ENCODE measurements at regions not wholly inside any gene's neighbourhood (a gene's known extent, or its start where the extent isn't known, plus 50 kb on each side); places are given as distances from the start of the nearest gene placed in this dataset.

DNA sequence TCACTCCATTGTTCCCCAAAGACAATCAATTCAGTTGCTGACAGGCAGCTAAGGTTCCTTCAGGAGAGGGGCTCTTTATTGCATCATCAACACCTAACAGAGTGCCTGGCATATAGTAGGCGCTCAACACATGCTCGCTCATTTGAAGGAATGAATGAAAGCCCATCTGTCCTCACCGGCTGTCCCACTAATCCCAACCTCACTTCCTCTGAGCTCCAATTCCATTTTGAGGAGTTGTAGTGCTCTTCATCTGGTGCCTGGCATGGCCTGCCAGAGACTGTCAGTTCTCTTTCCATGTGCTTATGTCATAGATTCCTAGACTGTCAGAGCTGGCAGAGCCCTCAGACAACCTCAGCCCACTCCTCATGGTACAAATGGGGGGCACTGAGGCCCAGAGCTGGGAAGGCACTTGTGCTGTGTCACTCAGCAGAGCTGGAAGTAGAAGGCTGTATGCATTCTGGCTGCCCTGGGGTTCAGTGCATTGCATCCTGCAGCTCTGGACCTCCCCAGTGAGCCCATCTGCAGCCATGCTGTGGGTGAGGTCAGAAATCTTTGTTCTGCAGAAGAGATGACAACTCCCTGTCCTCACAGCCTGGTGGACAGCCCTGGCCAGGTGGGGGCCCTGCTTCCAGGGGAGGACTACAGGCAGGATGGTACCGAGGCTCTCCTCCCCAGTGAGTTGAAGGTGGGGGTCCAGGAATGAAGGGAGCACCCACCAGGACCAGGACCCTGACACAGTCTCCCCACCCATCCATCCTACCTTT lies 134.9 kb upstream of the PJA1 start:
- DNase-seq: no peak

DNA sequence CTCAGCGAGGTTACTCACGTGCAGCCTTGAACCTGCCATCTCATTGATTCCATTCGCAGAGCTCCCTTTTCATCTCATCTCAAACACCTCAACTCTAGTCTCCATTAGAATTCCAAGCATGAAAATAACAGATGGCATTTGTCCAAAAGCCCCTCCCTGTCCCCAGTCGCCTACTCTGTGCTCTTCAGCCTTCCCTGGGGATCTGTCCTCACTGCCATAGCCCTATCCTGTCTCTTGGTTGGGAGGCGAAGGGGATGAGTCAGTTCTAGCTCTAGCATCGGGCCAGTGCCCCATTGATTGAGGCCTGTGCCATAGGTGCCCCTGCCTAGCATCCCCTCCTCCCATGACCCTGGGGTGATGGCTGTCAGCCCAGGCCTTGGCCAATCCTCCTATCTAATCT lies 134.0 kb upstream of the PJA1 start:
- no peak for DNase-seq

DNA sequence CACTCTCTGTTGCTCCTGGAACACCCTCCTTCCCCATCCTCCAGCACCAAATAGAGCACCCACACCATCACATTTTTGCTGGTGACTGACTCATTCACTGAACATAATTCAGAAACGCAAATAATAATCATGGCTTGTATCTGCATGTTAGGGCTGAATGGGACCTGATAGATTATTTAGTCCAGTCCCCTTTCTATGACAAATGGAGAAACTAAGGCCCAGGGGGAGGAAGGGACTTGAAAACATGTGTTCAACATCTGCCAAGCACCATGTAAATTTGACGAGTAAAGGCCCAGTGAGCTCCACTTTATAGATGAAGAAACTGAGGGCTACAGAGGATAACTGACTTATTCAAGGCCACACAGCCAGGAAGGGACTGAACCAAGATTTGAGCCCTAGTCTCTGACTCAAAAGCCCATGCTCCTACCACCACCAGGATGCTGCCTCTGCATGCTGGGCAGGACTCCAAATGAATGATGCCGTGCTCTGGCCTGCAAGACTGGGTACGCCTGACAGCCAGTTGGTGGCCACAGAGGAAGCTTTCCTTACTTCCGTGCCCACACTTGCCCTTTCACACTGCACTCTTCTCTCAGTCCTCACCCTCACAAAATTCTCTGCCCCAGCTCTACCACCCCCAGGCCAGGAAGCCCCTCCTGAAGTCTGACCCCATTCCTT lies 133.3 kb upstream of the PJA1 start:
- DNase-seq: no peak

DNA sequence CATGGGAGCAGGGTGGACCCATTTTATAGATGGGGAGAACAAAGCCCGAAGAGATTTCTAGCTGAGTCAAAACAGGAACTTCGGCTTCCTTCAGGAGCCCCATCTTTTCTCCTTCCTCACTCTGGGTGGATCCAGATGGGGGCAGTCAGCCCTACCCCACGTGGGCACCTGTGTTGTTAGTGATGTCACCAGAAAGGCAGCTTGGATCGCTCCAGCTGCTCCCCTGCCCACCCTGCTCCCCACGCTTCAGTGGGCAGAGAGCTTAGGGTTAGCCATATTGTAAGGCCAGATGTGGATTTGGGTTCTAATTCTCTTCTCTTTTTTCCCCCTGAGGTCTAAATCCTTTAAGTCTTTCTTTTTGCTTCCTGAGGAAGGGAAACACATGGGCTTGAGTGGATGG lies 132.3 kb upstream of the PJA1 start:
- no peak for DNase-seq

DNA sequence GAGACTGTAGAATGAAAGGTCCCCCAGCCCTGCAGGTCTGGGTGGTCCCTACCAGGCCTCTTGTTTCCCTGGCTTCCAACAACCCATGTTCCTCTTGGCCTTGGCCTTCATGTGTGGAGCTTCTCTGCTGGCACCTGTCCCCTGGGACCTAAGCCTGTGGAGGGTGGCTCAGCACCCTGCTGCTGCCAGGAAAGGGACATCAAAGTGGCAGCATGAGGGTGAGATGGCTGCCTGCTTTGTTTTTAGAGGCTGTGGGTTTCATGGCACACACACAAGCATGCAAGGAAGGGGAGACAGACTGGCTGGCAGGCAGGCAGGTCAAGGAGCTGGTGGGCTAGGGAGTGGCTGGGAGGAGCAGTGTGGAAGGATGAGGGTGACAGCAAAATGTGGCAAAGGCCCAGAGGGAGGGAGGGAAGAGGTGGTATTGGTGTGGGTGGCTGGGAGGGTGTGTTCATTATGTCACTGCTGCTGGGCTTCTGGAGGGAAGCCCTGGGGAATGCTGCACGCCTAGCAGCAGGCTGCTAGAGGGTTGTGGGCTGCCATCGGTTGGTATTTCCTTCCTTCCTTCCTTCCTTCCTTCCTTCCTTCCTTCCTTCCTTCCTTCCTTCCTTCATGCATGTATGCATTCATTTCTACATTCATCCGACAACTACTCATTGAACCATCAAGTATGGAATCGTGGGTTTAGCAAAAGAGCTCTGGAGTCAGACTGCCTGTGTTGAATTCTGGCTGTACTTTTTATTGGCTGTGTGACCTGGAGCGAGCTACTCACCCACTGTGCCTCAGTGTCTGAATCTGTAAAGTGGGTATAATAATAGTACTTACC lies 128.7 kb upstream of the PJA1 start:
- no peak for DNase-seq

DNA sequence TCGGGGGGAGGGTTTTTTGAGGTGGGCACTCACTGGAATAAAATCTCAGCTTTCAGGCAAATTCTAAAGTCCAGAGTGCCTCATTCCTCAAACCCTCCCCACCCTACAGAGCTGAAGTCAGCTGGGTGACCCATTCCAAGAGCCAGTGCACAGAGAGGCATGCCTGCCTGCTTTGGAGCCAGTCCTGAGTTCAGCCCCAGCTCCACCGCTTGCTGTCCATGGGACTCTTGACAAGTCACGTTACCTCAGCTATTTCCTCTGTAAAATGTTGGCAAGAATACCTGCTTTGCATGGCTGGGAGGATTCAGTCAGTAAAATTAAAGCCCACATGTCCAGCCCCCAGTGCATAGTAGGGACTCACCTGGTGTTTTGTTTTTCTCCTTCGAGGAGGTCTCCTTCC lies 125.9 kb upstream of the PJA1 start:
- no peak for DNase-seq

DNA sequence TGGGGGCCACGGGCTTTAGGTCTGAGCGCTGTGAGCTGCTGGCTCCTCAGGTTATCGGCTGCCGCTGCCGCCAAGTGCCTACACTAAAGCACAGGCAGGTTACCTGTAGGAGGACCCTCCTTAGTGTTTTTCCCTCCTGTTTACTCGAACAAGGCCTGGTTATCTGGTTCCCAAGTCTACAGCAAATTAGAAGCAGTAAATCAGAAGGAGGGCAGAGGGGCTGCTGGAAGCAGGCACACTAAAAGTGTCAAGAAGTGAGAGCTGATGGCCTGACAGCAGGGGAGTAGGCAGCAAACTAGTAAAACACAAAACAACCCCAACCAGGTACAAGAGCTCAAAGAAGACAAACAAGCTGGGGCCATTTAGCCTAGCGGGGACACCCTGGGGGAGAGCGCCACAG lies 125.0 kb upstream of the PJA1 start:
- no peak for DNase-seq

DNA sequence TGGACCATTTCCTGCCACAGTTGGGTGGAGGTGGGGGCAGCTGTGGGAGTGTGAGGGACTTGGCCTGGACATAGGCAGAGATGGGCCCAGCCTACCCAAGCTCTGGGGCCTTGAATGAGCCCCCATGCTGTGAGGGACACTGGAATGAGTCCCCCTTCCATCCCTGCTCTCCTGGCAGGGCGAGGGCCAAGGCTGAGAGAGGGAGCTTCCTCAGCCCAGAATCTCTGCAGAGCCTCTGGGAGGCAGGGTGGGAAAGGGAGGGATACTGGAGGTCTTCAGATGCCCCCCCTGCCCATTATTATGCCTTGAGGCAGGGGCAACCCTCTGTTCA lies 124.5 kb upstream of the PJA1 start:
- DNase-seq: no peak

DNA sequence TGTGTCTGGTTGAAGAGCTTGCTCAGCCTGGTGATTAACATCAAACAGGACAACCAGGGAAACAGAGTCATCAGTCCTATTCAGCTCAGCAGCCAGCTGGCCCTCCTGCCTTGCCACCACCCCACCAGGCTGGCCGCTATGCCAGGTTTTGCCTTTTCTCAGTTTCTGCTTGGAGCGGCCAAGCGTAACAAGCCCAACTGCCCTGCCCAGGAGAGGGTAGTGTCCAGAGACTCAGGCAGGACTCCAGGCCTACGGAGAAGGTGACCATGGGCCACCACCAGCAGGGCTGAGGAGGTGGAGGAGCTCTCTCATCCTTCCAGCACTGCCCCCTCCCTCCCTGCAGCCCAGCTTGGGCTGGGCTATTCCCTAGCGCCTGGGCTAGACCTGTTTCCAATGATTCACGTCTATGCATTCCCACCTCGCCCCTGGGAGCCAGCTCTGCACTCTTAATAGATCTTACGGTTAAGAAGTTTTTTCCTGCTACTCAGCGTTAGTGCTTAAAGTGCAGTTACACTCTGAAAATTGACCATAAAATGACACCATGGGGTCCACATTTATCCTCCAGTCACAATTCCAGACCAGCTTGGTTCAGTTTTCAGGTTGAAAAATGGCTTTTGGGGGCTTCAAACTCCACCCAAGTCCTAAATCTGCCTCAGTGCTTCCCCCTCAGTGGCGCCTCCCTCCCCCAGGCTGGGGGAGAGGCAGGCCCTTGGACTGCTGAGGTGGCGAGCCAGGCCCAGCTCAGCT lies 124.0 kb upstream of the PJA1 start:
- DNase-seq: no peak

DNA sequence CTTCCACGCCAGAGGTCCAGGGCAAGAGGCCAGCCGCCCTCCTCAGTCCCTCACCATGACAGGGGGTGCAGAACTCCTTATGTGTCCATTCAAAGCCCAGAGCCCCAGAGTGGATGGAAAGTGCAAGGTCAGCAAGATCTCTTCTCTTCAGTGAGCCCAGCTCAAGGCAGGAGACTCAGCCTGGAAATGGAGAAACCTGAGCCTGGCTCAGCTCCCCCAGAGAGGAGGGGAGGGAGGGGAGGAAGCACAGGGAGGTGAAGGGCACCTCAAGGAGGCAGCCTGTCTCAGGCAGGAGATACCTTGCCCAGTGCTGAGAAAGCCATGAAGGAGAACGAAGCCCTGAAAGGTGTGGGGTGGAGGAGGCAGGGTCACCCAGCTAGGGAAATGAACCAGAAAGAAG lies 121.8 kb upstream of the PJA1 start:
- no peak for DNase-seq

DNA sequence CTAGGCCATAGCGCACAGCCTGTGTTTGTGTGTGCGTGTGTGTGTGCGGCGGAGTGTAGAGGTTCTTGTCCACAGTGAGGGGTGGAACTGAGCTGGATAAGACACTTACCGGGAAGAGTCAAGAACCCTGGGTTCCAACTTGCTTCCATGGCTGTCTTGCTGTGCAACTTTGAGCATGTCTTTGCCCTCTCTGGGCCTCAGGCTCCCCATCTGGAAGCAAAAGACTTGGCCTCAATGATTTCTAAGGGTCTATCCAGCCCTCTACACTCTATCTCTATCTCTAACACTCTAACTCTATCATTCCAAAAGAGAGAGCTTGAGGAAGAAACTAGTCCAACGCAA lies 121.3 kb upstream of the PJA1 start:
- no peak for DNase-seq

DNA sequence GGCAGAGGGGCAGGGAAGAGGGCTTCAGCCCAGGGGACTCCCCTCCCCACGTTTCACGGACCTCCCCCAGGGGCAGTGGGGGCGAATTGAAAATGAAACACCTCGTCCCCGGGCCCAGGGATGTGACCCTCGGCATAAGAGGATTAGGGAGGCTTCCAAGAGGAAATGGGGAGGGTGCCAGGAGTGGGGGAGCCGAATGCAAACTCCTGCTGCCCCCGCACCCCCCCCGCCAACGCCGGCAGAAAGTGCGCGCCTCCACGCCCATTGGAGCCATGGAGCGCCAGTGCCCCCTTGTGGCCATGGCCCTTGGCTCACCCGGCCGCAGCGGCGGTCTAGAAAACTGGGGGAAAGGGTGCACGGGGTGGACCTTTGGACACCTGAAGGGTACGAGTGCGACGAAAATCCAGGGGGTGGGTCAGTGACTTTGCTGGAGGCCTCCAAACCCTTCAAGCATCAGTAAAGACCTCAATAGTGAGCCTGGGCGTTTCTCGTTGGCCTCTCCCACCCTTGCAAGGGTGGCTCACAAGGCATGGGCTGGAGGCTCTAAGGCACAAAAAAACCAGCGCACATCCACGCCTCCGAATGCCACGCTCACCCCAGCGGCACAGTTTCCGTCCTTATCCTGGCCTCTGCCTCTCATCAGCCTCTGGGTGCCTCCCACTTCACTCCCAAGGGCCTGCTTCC lies 120.8 kb upstream of the PJA1 start:
- DNase-seq: peak; percentile 58

DNA sequence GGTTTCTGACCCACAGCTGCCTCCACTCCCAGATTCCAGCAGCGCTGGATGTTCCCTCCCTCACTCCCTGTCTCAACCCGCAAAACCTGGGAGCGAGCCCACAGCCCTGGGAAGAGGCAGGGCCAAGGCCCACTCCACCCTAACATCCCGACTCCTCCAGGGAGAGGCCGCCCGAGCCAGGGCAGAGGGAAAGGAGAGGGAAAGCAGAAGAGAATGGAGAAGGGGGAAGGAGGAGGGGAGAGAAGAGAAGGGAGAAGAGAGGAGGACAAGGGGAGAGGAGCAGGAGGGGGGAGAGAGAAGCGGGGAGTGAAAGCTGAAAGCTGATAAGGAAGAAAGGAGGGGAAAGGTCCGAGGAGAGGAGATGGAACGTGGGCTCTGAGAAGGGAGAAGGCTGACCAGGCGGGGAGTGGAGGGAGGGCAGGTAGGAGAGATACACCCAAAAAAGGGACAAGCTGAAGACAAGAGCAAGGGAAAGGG lies 120.2 kb upstream of the PJA1 start:
- no peak for DNase-seq

DNA sequence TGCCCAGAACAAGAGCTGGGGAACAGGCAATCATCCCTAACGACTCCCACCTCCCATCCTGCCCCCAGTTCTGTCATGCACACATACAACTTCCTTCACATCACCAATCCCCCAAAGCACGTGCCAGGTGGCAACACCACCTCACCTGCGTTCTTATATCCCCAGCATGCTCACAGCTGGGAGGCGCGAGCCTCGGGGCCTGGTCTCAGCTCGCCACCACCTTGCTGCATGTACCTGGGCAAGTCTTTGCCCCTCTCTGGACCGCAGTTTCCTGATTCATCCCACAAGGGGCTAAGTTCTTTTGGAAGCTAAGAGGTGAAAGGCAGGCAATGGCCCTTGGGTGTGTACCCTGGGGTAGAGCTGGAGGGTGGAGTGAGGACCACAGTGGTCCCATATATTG lies 119.2 kb upstream of the PJA1 start:
- DNase-seq: no peak

DNA sequence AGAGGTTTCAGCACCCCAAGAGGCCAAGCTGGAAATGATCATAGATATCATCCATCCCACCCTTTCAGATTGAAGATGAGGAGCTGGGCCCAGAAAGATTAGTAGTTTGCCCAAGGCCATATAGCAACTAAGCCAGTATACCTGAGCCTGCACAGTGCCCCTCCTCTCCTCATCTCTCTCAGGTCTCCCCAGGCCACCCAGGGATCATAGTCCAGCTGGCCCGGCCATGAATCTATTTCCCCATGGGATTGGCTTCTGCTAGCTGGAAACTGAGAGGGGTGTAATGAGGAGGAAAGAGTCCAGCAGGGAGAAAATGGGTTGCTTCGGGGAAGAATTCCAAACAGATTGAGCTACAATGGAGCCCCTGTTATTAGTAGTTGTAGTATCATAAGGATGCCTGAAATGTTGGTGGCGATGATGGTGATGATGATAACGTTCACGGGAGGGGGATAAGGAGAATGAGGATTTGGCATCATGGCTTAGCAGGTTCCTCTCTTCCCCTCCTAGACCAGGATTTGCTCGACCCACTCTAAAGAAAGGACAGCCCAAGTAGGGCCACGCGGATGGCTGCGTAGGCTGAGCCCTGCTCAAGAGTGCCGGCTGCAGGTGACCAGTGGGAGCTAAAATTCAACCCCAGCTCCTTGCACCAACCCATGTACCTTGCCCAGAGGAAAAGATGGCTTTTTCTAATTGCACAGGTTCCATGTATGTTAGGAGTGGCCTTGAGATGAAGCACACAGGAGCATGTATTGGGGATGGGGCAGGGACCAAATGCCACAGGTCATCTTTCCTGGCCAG lies 117.8 kb upstream of the PJA1 start:
- no peak for DNase-seq

DNA sequence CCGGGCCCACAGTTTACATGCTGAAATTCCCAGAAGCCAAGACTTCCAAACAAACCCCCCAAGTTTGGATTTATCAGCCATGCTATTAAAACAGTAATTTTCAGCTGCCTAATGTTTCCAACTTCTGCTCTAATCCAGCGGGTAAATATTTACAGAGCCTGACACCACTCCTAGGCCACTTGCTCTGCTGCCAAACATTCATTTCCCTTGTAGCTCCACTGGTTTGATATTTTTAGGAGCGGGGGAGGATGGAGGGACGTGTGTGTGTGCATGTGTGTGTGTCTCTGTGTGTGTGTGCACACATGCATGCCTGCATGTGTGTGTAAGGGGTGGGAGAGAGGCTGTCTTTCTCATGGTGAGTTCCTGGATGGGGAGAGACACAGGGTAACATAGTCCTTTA lies 115.7 kb upstream of the PJA1 start:
- no peak for DNase-seq

DNA sequence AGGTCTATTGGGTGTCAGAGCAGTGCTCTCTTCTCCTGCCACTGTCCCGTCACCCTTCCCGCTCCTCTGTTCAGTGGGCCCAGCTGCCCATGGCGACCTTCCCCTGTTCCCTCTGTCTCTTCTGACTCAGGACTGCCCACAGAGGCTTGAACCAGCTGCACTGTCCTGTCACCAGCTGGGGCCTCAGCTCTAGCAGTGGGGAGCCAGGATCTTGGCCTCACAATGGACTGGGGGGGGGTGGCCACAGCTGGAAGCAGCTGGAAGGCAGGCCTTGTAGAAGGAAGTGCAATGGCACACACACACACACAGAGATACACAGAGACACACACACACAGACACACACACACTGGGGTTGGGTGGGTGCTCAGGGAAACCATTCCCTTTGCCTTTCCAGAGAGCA lies 114.0 kb upstream of the PJA1 start:
- DNase-seq: no peak

DNA sequence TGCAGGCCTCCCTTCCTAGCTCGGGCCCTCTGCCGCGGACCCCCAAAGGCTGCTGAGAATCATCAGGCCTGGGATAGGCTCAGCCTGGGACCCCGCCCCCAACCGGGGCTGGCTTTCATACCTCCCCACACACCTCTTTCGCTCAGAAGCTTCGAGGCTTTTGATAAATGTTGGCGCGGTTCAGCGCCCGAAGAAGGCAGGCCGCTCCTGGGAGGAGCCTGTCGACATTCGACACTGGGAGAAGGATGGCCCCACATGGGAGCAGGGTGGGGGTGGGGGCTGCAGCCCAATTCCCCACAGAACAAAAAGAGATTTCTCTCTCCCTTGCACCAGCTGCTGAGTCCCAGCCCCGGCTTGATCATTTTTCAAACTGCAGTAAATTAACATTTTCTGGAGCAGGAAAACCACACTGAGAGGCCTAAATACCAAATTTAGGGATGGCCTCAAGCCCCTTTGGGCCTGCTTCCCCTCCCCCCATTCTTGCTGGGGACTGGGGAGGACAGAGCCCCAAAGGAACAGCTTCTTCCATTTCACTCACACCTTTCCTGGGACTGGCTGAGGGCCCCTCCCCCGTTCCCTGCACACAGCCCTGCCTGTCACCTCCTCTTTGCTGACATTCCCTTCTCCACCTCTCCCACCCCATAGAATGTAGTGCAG lies 112.9 kb upstream of the PJA1 start:
- DNase-seq: no peak

DNA sequence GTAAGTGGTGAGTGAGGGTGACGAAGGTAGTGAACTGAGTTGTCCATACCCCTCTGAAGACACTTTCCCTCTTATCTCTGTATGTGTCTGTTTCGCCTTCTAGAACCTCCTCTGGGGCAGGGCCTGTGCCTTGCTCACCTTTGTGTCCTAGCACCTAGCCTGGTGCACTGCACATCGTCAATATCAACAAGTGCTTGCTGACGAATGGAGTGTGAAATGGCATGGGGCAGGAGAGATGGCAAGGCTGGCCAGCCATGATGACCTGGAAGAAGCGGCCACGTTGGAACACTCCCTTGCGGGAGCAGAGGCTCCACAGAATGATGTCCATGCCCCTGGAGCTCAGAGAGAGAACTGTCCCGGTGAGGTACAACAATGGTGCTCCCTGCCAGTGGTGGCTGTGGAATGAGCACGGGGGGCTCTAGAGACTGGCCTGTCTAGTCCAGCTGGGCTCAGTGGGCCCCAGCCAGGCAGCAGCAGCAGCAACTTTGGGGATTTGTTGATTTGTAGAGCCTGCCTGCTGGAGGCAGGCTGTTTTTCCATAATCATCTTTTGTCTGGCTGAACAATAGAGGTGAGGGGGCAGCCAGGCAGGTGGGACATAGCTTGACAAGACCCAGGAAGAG lies 112.2 kb upstream of the PJA1 start:
- DNase-seq: no peak

DNA sequence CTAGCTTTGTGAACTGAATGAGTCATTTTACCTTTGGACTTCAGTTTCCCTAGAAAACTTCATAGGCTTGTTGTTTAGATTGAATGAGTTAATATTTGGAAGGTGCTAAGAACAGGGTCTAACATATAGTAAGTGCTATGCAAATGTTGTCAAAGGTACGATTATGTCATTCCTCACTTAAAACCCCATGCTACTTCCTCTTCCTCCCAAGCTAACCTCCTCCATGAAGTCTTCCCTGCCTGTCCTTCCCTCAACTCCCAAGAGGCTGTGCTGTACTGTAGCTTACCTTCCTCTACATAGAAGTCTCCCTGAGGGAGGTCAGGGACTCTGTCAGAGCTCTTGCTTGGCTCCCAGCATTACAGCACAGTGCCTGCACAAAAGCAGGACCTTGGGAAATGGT lies 103.4 kb upstream of the PJA1 start:
- DNase-seq: no peak

DNA sequence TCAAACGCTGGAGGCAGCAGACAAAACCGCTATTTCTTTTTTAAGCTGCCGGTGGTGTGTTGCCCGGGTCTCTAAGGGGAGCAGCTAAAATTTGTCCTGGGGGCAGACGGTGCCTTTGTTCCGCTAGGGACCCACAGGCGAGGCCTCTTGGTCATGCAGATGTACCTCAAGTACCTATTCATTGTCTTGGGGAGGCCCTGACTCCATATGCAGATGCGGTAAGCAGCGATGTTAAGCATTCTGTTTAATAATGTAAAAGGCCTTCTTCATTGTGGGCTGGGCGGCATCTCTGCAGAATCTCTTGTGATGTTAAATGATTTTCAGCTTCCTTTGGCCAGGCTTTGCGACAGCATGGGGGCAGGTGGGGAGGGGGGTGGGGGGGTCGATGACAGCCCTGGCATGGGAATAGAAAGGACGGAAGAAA lies 98.9 kb upstream of the PJA1 start:
- DNase-seq: no peak

All from hematopoietic multipotent progenitor cell treated with erythropoietin and hydrocortisone succinate and interleukin-3 and kit ligand, for 6 days (in vitro differentiated cells).